SK-N-SH (cell line): ENCODE measurements at regions not wholly inside any gene's neighbourhood (a gene's known extent, or its start where the extent isn't known, plus 50 kb on each side); places are given as distances from the start of the nearest gene placed in this dataset.

Experiments used
- CTCF ChIP-seq: fragments of 200-600 bp; sonication (generic); IDR thresholded peaks from 2 replicates; pipeline ENCODE4 v1.6.1; 2017; ENCODE audit warnings: antibody characterized with exemption, mild to moderate bottlenecking, moderate library complexity
- REST ChIP-seq: IDR thresholded peaks from 2 replicates; pipeline ENCODE4 v1.6.1; 2012; ENCODE audit warnings: mild to moderate bottlenecking, low read depth, low read length, moderate library complexity
- YY1 ChIP-seq: IDR thresholded peaks from 2 replicates; pipeline ENCODE4 v1.4.0; 2012; ENCODE audit warnings: low read depth, mild to moderate bottlenecking

GRCh38 chr10:3010334-3010733, 57.0 kb upstream of the PFKP start:
- TF ChIP-seq CTCF: no peak
- TF ChIP-seq REST: no peak
- TF ChIP-seq YY1: no peak
